Brain microvascular endothelial cell (primary cell): ENCODE measurements at regions not wholly inside any gene's neighbourhood (a gene's known extent, or its start where the extent isn't known, plus 50 kb on each side); places are given as distances from the start of the nearest gene placed in this dataset.

Experiments used
- DNase-seq: peaks from one replicate; pipeline ENCODE4 v3.0.0-alpha.2; 2020
- H3K27ac ChIP-seq: fragments of 250-450 bp; sonication (Bioruptor Pico); 2 replicates; pipeline ENCODE4 v1.5.1; 2020; ENCODE audit warnings: mild to moderate bottlenecking, moderate library complexity
- H3K27me3 ChIP-seq: fragments of 250-450 bp; sonication (Bioruptor Pico); replicated peaks from 2 replicates; pipeline ENCODE4 v1.5.1; 2020; ENCODE audit warnings: mild to moderate bottlenecking
- H3K36me3 ChIP-seq: fragments of 250-450 bp; sonication (Bioruptor Pico); replicated peaks from 2 replicates; pipeline ENCODE4 v1.5.1; 2020; ENCODE audit warnings: mild to moderate bottlenecking
- H3K4me3 ChIP-seq: 2 replicates; pipeline ENCODE4 v1.5.1; 2011; ENCODE audit warnings: low read depth, mild to moderate bottlenecking, control low read depth, low read length, moderate library complexity
- in situ Hi-C: cut with HindIII; loops from 2 replicates; pipeline ENCODE4 v1.10.0; 2017; ENCODE audit warnings: low sequenced_read_pairs, low pct_ligation_motif_present
- TF ChIP-seq, protein P1 (sequence below): IDR thresholded peaks from 2 replicates; pipeline ENCODE4 v1.5.1; 2011; ENCODE audit warnings: low read depth, mild to moderate bottlenecking, moderate library complexity, low read length, control low read depth, inconsistent platforms; ENCODE audit errors: missing control alignments

DNA sequence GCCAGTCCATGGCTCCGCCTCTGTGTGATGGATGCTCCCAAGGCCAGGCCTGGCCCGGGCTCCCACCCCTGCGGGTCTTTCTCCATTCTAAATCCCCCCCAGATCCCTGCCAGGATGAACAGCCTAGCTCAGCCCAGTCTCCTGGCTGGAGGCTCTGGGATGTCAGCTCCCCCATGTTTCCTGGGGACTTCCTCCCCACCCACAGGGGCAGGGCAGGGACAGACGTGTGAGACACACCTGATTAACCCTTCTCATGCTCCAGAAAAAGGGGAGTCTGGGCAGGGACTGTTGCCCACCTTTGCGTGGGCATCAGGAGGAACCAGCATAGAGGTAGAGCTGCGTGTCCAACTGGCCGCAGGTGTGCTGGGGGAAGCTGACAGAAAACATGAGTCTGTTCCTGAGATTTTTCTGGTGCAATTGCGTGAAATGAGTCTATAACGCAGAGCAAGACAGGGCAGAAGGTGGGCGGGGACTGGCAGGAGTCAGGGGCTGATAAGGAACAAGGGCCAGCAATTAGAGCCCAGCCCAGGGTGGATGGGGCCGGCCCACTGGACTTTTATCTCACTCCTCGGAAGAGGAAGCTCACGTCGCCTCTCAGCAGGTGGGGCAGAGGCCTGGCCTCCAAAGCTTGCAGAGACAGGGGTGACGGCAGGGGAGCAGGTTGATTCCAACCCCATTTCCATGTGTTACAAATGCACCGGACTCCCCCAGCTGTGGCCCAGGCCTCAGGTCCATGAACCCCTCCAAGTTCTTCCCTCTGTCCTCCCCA, 238.2 kb downstream of the RBFOX3 start:
- TF ChIP-seq, protein P1, sequence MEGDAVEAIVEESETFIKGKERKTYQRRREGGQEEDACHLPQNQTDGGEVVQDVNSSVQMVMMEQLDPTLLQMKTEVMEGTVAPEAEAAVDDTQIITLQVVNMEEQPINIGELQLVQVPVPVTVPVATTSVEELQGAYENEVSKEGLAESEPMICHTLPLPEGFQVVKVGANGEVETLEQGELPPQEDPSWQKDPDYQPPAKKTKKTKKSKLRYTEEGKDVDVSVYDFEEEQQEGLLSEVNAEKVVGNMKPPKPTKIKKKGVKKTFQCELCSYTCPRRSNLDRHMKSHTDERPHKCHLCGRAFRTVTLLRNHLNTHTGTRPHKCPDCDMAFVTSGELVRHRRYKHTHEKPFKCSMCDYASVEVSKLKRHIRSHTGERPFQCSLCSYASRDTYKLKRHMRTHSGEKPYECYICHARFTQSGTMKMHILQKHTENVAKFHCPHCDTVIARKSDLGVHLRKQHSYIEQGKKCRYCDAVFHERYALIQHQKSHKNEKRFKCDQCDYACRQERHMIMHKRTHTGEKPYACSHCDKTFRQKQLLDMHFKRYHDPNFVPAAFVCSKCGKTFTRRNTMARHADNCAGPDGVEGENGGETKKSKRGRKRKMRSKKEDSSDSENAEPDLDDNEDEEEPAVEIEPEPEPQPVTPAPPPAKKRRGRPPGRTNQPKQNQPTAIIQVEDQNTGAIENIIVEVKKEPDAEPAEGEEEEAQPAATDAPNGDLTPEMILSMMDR, result no peak
- Histone ChIP-seq H3K36me3 (no peaks in the 10 kb centered on the region), H3K4me3 (no peak overlapping the region), H3K27ac (no peak overlapping the region), H3K27me3 (no peaks in the 10 kb centered on the region)
- in situ Hi-C loops, result no loop called here
- no peak for DNase-seq

DNA sequence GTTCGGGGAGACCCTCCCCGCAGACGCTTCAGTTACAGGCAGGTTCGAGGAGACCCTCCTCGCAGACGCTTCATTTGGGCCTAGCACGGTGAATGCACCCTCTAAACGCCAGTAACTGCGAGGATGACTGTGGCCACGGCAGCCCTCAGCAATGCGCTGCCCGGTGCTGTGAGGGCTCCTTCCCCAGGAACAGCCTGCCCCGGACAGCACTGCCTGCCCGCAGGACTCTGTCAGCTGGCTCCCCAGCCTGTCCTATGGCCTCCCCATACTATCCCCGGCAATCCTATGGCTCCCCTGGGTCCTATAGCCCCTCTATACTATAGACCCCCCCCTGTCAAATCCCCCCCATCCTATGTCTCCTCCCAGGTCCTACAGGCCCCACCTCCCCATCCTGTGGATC, 238.9 kb downstream of the RBFOX3 start:
- DNase-seq, result no peak
- no peak overlapping the region for H3K4me3 ChIP-seq
- H3K36me3 ChIP-seq, result no peaks in the 10 kb centered on the region
- TF ChIP-seq, protein P1, result no peak
- H3K27me3 ChIP-seq, result no peaks in the 10 kb centered on the region
- H3K27ac ChIP-seq, result no peak overlapping the region
- in situ Hi-C loops, result no loop called here

DNA sequence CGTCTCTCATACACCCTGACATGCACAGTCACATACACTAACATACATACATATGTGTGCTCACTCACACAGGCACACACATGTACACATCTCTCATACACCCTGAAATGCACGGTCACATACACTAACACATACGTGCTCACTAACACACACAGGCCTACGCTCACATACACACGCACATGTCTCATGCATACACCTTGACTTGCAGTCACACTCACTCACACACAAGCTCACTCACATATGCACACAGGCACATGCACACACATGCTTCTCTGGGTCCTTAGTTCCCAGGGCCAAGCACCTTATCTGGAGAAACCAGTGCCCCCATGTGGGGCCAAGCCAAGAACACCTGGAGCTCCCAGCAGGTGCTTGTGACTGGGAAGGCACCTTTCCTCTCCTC, 240.3 kb downstream of the RBFOX3 start:
- in situ Hi-C loops, result no loop called here
- Histone ChIP-seq H3K27me3 (no peaks in the 10 kb centered on the region), H3K27ac (no peak overlapping the region), H3K4me3 (no peak overlapping the region), H3K36me3 (no peaks in the 10 kb centered on the region)
- DNase-seq, result no peak
- TF ChIP-seq, protein P1, result no peak

DNA sequence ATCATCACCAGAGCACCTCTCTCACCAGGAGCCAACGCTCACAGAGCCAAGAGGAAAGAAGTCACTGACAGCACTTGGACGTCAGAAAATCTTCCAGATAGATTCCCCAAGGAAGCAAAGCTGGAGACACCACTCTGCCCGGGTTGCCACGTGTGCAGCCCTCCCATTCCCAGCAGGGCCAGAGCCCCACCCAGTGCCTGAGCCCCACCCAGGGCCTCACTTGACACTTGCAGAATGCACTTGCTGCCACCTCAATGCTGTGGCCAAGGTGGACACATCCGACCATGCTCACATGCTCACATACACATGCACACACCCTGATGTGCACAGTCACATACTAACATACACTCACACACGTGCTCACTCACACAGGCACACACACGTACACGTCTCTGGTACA, 240.7 kb downstream of the RBFOX3 start:
- H3K4me3 ChIP-seq, result no peak overlapping the region
- no peaks in the 10 kb centered on the region for H3K36me3 ChIP-seq
- H3K27ac ChIP-seq, result no peak overlapping the region
- TF ChIP-seq, protein P1, result no peak
- DNase-seq, result no peak
- in situ Hi-C loops, result no loop called here
- H3K27me3 ChIP-seq, result no peaks in the 10 kb centered on the region

DNA sequence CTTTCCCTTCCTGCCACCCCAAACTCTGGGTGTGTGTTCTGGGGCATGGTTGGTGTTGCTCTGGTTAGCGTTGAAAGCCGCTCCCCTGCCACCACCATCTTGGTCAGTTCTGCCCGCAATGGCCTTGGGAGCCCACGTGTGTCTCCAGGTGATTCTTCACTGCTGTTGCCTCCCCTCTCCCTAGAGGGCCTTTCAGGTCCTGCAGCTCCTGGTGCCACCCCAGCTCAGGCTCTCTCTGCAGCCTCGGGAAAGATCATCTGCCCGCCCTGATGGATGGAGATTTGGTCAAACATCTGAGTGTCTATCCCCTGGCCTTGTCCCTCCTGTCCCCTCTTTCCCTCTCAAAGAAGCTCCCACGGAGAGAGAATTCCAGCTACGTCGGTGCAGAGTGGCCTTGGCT, 241.3 kb downstream of the RBFOX3 start:
- DNase-seq, result no peak
- TF ChIP-seq, protein P1, result no peak
- Histone ChIP-seq H3K27ac (no peak overlapping the region), H3K36me3 (no peaks in the 10 kb centered on the region), H3K4me3 (no peak overlapping the region), H3K27me3 (no peaks in the 10 kb centered on the region)
- in situ Hi-C loops, result no loop called here

DNA sequence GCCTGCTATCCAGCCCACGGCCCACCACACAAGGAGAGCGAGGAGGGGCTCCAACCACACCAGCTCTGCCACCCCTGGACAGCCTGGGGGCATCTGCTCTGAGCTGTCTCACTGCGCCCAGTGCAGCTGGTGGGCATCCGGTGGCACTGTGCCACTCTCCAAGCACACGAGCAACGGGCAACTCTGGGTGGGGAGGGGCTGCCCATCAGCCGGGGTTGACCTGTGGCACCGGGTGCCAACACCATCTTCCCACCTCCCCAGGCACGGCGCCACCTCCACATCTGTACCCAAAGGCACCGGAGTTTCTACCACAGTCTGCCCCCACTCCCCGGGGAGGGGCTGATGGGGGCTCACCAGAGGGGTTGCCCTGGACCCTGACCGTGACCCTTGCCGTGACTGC, 241.8 kb downstream of the RBFOX3 start:
- H3K27ac ChIP-seq, result no peak overlapping the region
- DNase-seq, result no peak
- H3K4me3 ChIP-seq, result no peak overlapping the region
- H3K36me3 ChIP-seq, result no peaks in the 10 kb centered on the region
- TF ChIP-seq, protein P1, result no peak
- no peaks in the 10 kb centered on the region for H3K27me3 ChIP-seq
- in situ Hi-C loops, result no loop called here
